SK-N-SH treated with all-trans-retinoic acid at 6 μM for 48 hours (cell line): ENCODE measurements at regions not wholly inside any gene's neighbourhood (a gene's known extent, or its start where the extent isn't known, plus 50 kb on each side); places are given as distances from the start of the nearest gene placed in this dataset.

Source experiments
- ATAC-seq: fragments of 200-7000 bp; cut with Tn5 transposase; 3 replicates; pipeline ENCODE4 v1.9.1; 2020; ENCODE audit warnings: mild to moderate bottlenecking, moderate library complexity
- ARNTL ChIP-seq: fragments of 450-650 bp; formaldehyde crosslinking; IDR thresholded peaks from 2 replicates; pipeline ENCODE4 v1.5.0; 2020; ENCODE audit warnings: low read depth, mild to moderate bottlenecking, moderate library complexity, borderline replicate concordance
- BACH2 ChIP-seq: fragments of 250-450 bp; sonication (Bioruptor Pico); IDR thresholded peaks from 2 replicates; pipeline ENCODE4 v1.9.0; 2021; ENCODE audit warnings: mild to moderate bottlenecking, borderline replicate concordance
- CSDC2 ChIP-seq: fragments of 250-450 bp; sonication (Bioruptor Pico); IDR thresholded peaks from 2 replicates; pipeline ENCODE4 v1.5.0; 2020; ENCODE audit warnings: mild to moderate bottlenecking, moderate library complexity
- ESRRG ChIP-seq: fragments of 250-450 bp; sonication (Bioruptor Pico); IDR thresholded peaks from 2 replicates; pipeline ENCODE4 v1.6.1; 2021; ENCODE audit warnings: mild to moderate bottlenecking
- GLIS3 ChIP-seq: fragments of 250-450 bp; sonication (Bioruptor Pico); IDR thresholded peaks from 2 replicates; pipeline ENCODE4 v1.5.0; 2020; ENCODE audit warnings: mild to moderate bottlenecking, moderate library complexity
- ISL1 ChIP-seq: fragments of 250-450 bp; sonication (Bioruptor Pico); IDR thresholded peaks from 2 replicates; pipeline ENCODE4 v2.1.2; 2022; ENCODE audit warnings: mild to moderate bottlenecking, moderate library complexity
- OSR1 ChIP-seq: fragments of 250-450 bp; sonication (Bioruptor Pico); IDR thresholded peaks from 2 replicates; pipeline ENCODE4 v1.8.0; 2022; ENCODE audit warnings: moderate library complexity, mild to moderate bottlenecking, inconsistent platforms
- PPARA ChIP-seq: fragments of 250-450 bp; sonication (Bioruptor Pico); IDR thresholded peaks from 2 replicates; pipeline ENCODE4 v1.5.0; 2020; ENCODE audit warnings: mild to moderate bottlenecking, borderline replicate concordance
- SNAI2 ChIP-seq: fragments of 250-450 bp; sonication (Bioruptor Pico); IDR thresholded peaks from 2 replicates; pipeline ENCODE4 v1.5.0; 2020; ENCODE audit warnings: mild to moderate bottlenecking, moderate library complexity
- TCF4 ChIP-seq: fragments of 250-450 bp; sonication (Bioruptor Pico); IDR thresholded peaks from 2 replicates; pipeline ENCODE4 v1.8.0; 2021; ENCODE audit warnings: mild to moderate bottlenecking, moderate library complexity, borderline replicate concordance
- TOX ChIP-seq: fragments of 250-450 bp; sonication (Bioruptor Pico); IDR thresholded peaks from 2 replicates; pipeline ENCODE4 v1.8.0; 2021; ENCODE audit warnings: mild to moderate bottlenecking, moderate library complexity, borderline replicate concordance
- ZC3H10 ChIP-seq: fragments of 250-450 bp; sonication (Bioruptor Pico); IDR thresholded peaks from 2 replicates; pipeline ENCODE4 v1.5.1; 2021; ENCODE audit warnings: mild to moderate bottlenecking, moderate library complexity
- ZFP3 ChIP-seq: fragments of 250-450 bp; sonication (Bioruptor Pico); IDR thresholded peaks from 2 replicates; pipeline ENCODE4 v1.5.0; 2020; ENCODE audit warnings: mild to moderate bottlenecking, moderate library complexity
- ZFP30 ChIP-seq: fragments of 450-650 bp; formaldehyde crosslinking; IDR thresholded peaks from 2 replicates; pipeline ENCODE4 v1.5.0; 2022; ENCODE audit warnings: mild to moderate bottlenecking, moderate library complexity
- ZNF565 ChIP-seq: fragments of 450-650 bp; formaldehyde crosslinking; conservative IDR thresholded peaks from 2 replicates; pipeline ENCODE4 v1.5.0; 2020; ENCODE audit warnings: low read depth, mild to moderate bottlenecking, moderate library complexity
- ZNF8 ChIP-seq: fragments of 450-650 bp; formaldehyde crosslinking; IDR thresholded peaks from 2 replicates; pipeline ENCODE4 v1.5.0; 2020; ENCODE audit warnings: mild to moderate bottlenecking, moderate library complexity
- TF ChIP-seq, protein P1 (sequence below): fragments of 250-450 bp; sonication (Bioruptor Pico); IDR thresholded peaks from 2 replicates; pipeline ENCODE4 v1.8.0; 2020; ENCODE audit warnings: mild to moderate bottlenecking, moderate library complexity, borderline replicate concordance
- TF ChIP-seq, protein P2 (sequence below): fragments of 250-450 bp; sonication (Bioruptor Pico); IDR thresholded peaks from 2 replicates; pipeline ENCODE4 v1.5.0; 2020; ENCODE audit warnings: mild to moderate bottlenecking, moderate library complexity
- TF ChIP-seq, protein P3 (sequence below): fragments of 250-450 bp; sonication (Bioruptor Pico); IDR thresholded peaks from 2 replicates; pipeline ENCODE4 v1.5.1; 2021; ENCODE audit warnings: mild to moderate bottlenecking, moderate library complexity
- TF ChIP-seq, protein P4 (sequence below): fragments of 250-450 bp; sonication (Bioruptor Pico); IDR thresholded peaks from 2 replicates; pipeline ENCODE4 v1.5.1; 2020; ENCODE audit warnings: low read depth, mild to moderate bottlenecking, moderate library complexity
- TF ChIP-seq, protein P5 (sequence below): fragments of 250-450 bp; sonication (Bioruptor Pico); IDR thresholded peaks from 2 replicates; pipeline ENCODE4 v1.8.0; 2021; ENCODE audit warnings: low read depth, mild to moderate bottlenecking, moderate library complexity, borderline replicate concordance

DNA sequence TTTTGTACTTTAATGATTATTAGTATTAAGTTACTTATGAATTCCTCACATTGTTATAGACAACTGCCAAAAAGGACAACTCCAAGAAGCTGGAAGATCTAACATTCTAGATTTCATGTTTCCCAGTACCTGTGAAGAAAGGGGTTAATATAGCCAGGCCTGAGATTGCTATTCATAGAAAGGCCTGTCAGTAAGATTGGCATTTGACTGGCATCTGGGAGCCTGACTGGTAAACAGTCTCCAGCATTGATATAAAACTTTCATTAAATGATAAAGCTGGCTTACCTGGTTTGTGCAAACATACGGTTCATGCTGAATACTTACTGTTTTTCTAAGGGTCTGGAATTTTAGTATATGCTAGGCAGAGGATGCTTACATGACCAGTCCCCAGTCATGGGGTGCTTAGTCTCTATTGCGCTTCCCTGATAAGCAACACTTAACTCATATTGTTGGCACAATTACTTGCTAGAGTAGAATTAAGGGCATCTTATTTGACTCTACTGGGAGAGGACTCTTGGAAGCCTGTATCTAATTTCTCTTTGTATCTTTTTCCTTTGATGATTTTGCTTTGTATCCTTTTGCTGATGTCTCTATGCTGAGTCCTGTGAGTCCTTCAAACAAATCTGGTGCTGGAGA lies 340.4 kb upstream of the SEMA6A start:
- no peak for TF ChIP-seq ZNF8 (CRISPR knock-in tag)
- no peak for TF ChIP-seq ZC3H10 (CRISPR knock-in tag)
- TF ChIP-seq OSR1 (CRISPR knock-in tag), result no peak
- TF ChIP-seq ESRRG, result no peak
- TF ChIP-seq, protein P1, sequence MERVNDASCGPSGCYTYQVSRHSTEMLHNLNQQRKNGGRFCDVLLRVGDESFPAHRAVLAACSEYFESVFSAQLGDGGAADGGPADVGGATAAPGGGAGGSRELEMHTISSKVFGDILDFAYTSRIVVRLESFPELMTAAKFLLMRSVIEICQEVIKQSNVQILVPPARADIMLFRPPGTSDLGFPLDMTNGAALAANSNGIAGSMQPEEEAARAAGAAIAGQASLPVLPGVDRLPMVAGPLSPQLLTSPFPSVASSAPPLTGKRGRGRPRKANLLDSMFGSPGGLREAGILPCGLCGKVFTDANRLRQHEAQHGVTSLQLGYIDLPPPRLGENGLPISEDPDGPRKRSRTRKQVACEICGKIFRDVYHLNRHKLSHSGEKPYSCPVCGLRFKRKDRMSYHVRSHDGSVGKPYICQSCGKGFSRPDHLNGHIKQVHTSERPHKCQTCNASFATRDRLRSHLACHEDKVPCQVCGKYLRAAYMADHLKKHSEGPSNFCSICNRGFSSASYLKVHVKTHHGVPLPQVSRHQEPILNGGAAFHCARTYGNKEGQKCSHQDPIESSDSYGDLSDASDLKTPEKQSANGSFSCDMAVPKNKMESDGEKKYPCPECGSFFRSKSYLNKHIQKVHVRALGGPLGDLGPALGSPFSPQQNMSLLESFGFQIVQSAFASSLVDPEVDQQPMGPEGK, result no peak
- TF ChIP-seq ISL1 (CRISPR knock-in tag), result no peak
- TF ChIP-seq, protein P2, sequence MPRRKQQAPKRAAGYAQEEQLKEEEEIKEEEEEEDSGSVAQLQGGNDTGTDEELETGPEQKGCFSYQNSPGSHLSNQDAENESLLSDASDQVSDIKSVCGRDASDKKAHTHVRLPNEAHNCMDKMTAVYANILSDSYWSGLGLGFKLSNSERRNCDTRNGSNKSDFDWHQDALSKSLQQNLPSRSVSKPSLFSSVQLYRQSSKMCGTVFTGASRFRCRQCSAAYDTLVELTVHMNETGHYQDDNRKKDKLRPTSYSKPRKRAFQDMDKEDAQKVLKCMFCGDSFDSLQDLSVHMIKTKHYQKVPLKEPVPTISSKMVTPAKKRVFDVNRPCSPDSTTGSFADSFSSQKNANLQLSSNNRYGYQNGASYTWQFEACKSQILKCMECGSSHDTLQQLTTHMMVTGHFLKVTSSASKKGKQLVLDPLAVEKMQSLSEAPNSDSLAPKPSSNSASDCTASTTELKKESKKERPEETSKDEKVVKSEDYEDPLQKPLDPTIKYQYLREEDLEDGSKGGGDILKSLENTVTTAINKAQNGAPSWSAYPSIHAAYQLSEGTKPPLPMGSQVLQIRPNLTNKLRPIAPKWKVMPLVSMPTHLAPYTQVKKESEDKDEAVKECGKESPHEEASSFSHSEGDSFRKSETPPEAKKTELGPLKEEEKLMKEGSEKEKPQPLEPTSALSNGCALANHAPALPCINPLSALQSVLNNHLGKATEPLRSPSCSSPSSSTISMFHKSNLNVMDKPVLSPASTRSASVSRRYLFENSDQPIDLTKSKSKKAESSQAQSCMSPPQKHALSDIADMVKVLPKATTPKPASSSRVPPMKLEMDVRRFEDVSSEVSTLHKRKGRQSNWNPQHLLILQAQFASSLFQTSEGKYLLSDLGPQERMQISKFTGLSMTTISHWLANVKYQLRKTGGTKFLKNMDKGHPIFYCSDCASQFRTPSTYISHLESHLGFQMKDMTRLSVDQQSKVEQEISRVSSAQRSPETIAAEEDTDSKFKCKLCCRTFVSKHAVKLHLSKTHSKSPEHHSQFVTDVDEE (CRISPR knock-in tag), result no peak
- TF ChIP-seq GLIS3 (CRISPR knock-in tag), result no peak
- no peak for TF ChIP-seq SNAI2 (CRISPR knock-in tag)
- no peak for TF ChIP-seq TOX (CRISPR knock-in tag)
- TF ChIP-seq BACH2 (CRISPR knock-in tag), result no peak
- TF ChIP-seq ARNTL (CRISPR knock-in tag), result no peak
- no peak for ATAC-seq

DNA sequence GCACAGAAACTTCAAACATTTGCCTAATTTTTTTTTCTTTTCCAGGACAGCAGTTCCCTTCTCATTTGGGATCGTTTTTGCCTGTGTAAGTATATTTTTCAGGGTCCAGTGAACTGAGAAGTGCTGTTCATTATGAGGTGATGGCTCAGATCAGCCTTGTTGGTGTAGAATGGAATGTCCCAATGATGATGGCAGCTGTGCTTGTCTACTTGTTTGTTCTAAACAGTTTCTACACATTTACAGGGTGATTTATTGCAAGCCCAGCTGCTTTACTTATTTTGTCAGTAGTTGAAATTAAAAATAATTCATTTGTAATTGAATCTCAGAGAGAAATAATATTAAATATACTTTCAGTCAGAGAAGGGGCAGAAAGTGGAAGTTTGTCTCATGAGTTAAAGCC lies 337.6 kb upstream of the SEMA6A start:
- TF ChIP-seq TCF4 (no peak), GLIS3 (CRISPR knock-in tag) (no peak), ZFP30 (CRISPR knock-in tag) (no peak), TOX (CRISPR knock-in tag) (no peak), ARNTL (CRISPR knock-in tag) (no peak), ISL1 (CRISPR knock-in tag) (no peak)
- no peak for ATAC-seq

DNA sequence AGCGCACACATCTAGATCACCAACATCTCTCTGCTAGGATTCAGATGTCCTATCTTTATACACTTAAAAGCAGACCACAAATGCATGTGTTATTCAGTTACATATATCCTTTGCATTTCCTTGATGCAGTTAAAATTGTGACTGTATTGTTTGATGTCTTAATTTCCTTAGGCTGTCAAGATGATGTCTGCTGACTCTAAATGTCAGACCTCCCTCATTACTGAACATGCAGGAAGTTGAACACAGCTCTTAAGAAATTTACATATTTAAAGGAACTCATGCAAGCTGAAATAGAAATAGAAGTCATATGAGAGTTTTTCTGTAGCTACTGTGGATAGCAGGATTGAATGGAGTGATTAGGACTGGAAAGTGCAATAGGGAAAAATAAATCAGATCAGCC lies 336.5 kb upstream of the SEMA6A start:
- TF ChIP-seq ARNTL (CRISPR knock-in tag), result no peak
- no peak for TF ChIP-seq BACH2 (CRISPR knock-in tag)
- no peak for TF ChIP-seq CSDC2
- TF ChIP-seq, protein P3, sequence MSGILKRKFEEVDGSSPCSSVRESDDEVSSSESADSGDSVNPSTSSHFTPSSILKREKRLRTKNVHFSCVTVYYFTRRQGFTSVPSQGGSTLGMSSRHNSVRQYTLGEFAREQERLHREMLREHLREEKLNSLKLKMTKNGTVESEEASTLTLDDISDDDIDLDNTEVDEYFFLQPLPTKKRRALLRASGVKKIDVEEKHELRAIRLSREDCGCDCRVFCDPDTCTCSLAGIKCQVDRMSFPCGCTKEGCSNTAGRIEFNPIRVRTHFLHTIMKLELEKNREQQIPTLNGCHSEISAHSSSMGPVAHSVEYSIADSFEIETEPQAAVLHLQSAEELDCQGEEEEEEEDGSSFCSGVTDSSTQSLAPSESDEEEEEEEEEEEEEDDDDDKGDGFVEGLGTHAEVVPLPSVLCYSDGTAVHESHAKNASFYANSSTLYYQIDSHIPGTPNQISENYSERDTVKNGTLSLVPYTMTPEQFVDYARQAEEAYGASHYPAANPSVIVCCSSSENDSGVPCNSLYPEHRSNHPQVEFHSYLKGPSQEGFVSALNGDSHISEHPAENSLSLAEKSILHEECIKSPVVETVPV (CRISPR knock-in tag), result no peak

DNA sequence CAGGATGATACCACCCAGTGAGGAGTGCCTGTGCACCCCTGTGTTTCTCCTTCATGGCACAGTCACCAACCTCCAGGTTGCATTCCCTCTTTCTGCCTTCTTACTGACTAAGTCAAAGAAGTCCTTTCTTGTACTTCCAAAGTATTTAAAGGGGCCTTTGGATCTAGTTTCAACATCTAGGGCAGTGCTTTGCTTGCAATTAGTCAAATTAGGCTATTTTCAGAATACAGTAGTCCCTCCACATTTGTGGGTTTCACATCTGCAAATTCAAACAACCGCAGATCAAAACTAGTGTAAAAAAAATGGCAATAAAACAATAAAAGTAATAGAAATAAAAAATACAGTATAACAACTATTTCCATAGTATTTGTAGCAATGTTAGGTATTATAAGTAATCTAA lies 333.9 kb upstream of the SEMA6A start:
- TF ChIP-seq, protein P3 (CRISPR knock-in tag), result no peak
- TF ChIP-seq, protein P2 (CRISPR knock-in tag), result no peak
- TF ChIP-seq PPARA (CRISPR knock-in tag) (no peak), BACH2 (CRISPR knock-in tag) (no peak), ZFP3 (CRISPR knock-in tag) (no peak), ZFP30 (CRISPR knock-in tag) (no peak), TCF4 (no peak), ZNF565 (CRISPR knock-in tag) (no peak), ISL1 (CRISPR knock-in tag) (no peak), SNAI2 (CRISPR knock-in tag) (no peak), TOX (CRISPR knock-in tag) (no peak), GLIS3 (CRISPR knock-in tag) (no peak), ESRRG (no peak)
- TF ChIP-seq, protein P4, sequence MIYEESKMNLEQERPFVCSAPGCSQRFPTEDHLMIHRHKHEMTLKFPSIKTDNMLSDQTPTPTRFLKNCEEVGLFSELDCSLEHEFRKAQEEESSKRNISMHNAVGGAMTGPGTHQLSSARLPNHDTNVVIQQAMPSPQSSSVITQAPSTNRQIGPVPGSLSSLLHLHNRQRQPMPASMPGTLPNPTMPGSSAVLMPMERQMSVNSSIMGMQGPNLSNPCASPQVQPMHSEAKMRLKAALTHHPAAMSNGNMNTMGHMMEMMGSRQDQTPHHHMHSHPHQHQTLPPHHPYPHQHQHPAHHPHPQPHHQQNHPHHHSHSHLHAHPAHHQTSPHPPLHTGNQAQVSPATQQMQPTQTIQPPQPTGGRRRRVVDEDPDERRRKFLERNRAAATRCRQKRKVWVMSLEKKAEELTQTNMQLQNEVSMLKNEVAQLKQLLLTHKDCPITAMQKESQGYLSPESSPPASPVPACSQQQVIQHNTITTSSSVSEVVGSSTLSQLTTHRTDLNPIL (CRISPR knock-in tag), result no peak
- TF ChIP-seq, protein P5, sequence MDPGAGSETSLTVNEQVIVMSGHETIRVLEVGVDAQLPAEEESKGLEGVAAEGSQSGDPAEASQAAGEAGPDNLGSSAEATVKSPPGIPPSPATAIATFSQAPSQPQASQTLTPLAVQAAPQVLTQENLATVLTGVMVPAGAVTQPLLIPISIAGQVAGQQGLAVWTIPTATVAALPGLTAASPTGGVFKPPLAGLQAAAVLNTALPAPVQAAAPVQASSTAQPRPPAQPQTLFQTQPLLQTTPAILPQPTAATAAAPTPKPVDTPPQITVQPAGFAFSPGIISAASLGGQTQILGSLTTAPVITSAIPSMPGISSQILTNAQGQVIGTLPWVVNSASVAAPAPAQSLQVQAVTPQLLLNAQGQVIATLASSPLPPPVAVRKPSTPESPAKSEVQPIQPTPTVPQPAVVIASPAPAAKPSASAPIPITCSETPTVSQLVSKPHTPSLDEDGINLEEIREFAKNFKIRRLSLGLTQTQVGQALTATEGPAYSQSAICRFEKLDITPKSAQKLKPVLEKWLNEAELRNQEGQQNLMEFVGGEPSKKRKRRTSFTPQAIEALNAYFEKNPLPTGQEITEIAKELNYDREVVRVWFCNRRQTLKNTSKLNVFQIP, result no peak
- ATAC-seq, result no peak

More for the DNA sequence above, 336.5 kb upstream of the SEMA6A start:
- no peak for ATAC-seq
